Endothelial cell of umbilical vein (primary cell): ENCODE measurements at regions not wholly inside any gene's neighbourhood (a gene's known extent, or its start where the extent isn't known, plus 50 kb on each side); places are given as distances from the start of the nearest gene placed in this dataset.

ENCODE experiments used
- GATA2 ChIP-seq: IDR thresholded peaks from 2 replicates; pipeline ENCODE4 v1.7.0; 2011; ENCODE audit warnings: low read depth, mild to moderate bottlenecking, moderate library complexity, mixed read lengths, low read length; ENCODE audit not compliant: insufficient read length, insufficient read depth
- POLR2A ChIP-seq: IDR thresholded peaks from 2 replicates; pipeline ENCODE4 v1.6.1; 2012; ENCODE audit warnings: low read depth, mild to moderate bottlenecking, control low read depth, low read length

GRCh38 chr14:62462988-62463387 is 582.3 kb downstream of the KCNH5 start:
- no peak for TF ChIP-seq POLR2A
- TF ChIP-seq GATA2 = no peak
